ENCODE measurements at regions not wholly inside any gene's neighbourhood (a gene's known extent, or its start where the extent isn't known, plus 50 kb on each side); places are given as distances from the start of the nearest gene placed in this dataset.

DNA sequence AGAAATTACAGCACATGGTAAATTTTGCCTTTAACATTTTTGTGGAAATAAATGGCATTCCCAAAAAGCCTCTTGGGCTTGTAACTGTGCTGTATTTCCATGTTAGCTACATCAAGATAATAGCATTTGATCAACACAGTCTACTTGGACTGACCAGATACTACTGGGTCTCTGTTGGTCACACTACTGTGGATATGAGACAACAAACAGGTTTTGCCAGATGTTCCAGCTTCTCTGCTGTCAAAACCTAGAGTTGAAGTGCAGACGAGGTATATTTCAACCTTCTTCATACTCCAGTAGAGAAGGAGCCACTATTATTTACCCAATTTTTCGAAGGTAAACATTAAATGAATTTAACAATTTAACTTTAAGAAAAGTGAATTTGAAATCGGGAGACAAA, 284.7 kb upstream of the CITED2 start (continued):
- TF ChIP-seq RBM15 (IDR thresholded peaks at IDR 0.05; ENCODE audit: insufficient read depth, low read length), result no peak
- no peak for TF ChIP-seq PHB (CRISPR knock-in tag; IDR thresholded peaks at IDR 0.05)

DNA sequence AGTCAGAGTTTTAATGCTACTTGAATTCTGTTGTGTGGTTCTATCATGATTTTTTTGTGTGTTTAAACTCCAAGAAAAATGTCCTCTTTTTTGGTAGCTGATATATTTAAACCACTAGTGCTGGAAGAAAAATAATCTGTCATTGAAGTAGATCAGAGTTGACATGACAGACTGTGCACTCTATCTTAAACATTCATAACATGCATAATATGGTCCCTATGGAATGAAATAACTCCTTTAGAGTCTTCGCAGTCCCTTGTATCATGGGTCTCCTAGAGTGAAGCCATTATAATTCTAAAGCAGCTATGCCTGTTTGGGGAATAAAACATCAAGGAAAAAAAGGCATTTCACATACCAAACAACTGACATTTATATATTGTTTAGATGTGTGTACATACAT, 282.7 kb upstream of the CITED2 start:
- intact Hi-C loops (cut with micrococcal nuclease), result loop anchor here (5.0 kb wide), 1 partner anchor 270 kb away; no protein-coding TSS in a partner anchor
- no peak for FAIRE-seq

More for the DNA sequence above, 282.7 kb upstream of the CITED2 start:
- no peaks in the 10 kb centered on the region for H3K36me3 ChIP-seq (ENCODE audit: control insufficient read depth, insufficient read depth, low read length)
- no TSS peak for BruUV-seq (replicated peaks)
- no peak overlapping the region for H2AFZ ChIP-seq (ENCODE audit: low read depth, low read length)
- ChIA-PET CTCF (ENCODE audit: low intra/inter-chr PET ratio) (no interaction called here), POLR2A (interaction anchor here (0.9 to 1.8 kb wide), 2 partner anchors 28 to 282 kb away, joined by 3 to 7 read pairs; partner anchors contain the start of gene CITED2)
- no peak for ATAC-seq
- H3K9ac ChIP-seq (ENCODE audit: insufficient read depth in 1 of 2, low read depth in 2 of 2, low read length in 2 of 2), result no peak overlapping the region
- in situ Hi-C loops (cut with MboI), result no loop called here
- H3K4me3 ChIP-seq, result no peak overlapping the region
- H3K27me3 ChIP-seq (ENCODE audit: control insufficient read depth in 2 of 2, insufficient read depth in 2 of 2, low read length in 2 of 2), result no peaks in the 10 kb centered on the region
- peaks cover 0 to 5% of the 10 kb centered on the region in 2 experiments; a peak in 3 of 5 replicates for H3K4me1 ChIP-seq (replicated peaks in 1 of 2; ENCODE audit: control insufficient read depth in 2 of 2, insufficient read depth in 2 of 2, low read length in 2 of 2)
- H3K79me2 ChIP-seq (ENCODE audit: control insufficient read depth, insufficient read depth, low read length), result no peaks in the 10 kb centered on the region
- H3K9me1 ChIP-seq (ENCODE audit: control insufficient read depth, insufficient read depth, low read length), result no peaks in the 10 kb centered on the region
- H3K4me2 ChIP-seq (ENCODE audit: insufficient read depth, low read length), result no peak overlapping the region
- WGBS (ENCODE audit: insufficient coverage, low coverage, missing lambda C conversion rate), result 100% methylated on average over 1 of the region's 1 CpG
- no peak for TF ChIP-seq HCFC1 (IDR thresholded peaks at IDR 0.05; ENCODE audit: low read depth, low read length)
- no peak for TF ChIP-seq KLF13 (tag; IDR thresholded peaks at IDR 0.05; ENCODE audit: borderline replicate concordance, low read depth)
- TF ChIP-seq ZNF584 (CRISPR knock-in tag; IDR thresholded peaks at IDR 0.05; ENCODE audit: low read depth), result no peak
- TF ChIP-seq ZFPM2 (CRISPR knock-in tag; IDR thresholded peaks at IDR 0.05), result no peak
- TF ChIP-seq, protein P1, sequence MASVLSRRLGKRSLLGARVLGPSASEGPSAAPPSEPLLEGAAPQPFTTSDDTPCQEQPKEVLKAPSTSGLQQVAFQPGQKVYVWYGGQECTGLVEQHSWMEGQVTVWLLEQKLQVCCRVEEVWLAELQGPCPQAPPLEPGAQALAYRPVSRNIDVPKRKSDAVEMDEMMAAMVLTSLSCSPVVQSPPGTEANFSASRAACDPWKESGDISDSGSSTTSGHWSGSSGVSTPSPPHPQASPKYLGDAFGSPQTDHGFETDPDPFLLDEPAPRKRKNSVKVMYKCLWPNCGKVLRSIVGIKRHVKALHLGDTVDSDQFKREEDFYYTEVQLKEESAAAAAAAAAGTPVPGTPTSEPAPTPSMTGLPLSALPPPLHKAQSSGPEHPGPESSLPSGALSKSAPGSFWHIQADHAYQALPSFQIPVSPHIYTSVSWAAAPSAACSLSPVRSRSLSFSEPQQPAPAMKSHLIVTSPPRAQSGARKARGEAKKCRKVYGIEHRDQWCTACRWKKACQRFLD (CRISPR knock-in tag; IDR thresholded peaks at IDR 0.05), result no peak
- no peak for TF ChIP-seq PML (IDR thresholded peaks at IDR 0.05; ENCODE audit: low read length)
- no peak for TF ChIP-seq ZNF23 (CRISPR knock-in tag; IDR thresholded peaks at IDR 0.05)
- TF ChIP-seq GABPB2 (CRISPR knock-in tag; conservative IDR thresholded peaks at IDR 0.05), result no peak
- no peak for TF ChIP-seq ZBTB7A (IDR thresholded peaks at IDR 0.05; ENCODE audit: borderline replicate concordance, control insufficient read depth, low read depth, low read length)
- TF ChIP-seq, protein P2, sequence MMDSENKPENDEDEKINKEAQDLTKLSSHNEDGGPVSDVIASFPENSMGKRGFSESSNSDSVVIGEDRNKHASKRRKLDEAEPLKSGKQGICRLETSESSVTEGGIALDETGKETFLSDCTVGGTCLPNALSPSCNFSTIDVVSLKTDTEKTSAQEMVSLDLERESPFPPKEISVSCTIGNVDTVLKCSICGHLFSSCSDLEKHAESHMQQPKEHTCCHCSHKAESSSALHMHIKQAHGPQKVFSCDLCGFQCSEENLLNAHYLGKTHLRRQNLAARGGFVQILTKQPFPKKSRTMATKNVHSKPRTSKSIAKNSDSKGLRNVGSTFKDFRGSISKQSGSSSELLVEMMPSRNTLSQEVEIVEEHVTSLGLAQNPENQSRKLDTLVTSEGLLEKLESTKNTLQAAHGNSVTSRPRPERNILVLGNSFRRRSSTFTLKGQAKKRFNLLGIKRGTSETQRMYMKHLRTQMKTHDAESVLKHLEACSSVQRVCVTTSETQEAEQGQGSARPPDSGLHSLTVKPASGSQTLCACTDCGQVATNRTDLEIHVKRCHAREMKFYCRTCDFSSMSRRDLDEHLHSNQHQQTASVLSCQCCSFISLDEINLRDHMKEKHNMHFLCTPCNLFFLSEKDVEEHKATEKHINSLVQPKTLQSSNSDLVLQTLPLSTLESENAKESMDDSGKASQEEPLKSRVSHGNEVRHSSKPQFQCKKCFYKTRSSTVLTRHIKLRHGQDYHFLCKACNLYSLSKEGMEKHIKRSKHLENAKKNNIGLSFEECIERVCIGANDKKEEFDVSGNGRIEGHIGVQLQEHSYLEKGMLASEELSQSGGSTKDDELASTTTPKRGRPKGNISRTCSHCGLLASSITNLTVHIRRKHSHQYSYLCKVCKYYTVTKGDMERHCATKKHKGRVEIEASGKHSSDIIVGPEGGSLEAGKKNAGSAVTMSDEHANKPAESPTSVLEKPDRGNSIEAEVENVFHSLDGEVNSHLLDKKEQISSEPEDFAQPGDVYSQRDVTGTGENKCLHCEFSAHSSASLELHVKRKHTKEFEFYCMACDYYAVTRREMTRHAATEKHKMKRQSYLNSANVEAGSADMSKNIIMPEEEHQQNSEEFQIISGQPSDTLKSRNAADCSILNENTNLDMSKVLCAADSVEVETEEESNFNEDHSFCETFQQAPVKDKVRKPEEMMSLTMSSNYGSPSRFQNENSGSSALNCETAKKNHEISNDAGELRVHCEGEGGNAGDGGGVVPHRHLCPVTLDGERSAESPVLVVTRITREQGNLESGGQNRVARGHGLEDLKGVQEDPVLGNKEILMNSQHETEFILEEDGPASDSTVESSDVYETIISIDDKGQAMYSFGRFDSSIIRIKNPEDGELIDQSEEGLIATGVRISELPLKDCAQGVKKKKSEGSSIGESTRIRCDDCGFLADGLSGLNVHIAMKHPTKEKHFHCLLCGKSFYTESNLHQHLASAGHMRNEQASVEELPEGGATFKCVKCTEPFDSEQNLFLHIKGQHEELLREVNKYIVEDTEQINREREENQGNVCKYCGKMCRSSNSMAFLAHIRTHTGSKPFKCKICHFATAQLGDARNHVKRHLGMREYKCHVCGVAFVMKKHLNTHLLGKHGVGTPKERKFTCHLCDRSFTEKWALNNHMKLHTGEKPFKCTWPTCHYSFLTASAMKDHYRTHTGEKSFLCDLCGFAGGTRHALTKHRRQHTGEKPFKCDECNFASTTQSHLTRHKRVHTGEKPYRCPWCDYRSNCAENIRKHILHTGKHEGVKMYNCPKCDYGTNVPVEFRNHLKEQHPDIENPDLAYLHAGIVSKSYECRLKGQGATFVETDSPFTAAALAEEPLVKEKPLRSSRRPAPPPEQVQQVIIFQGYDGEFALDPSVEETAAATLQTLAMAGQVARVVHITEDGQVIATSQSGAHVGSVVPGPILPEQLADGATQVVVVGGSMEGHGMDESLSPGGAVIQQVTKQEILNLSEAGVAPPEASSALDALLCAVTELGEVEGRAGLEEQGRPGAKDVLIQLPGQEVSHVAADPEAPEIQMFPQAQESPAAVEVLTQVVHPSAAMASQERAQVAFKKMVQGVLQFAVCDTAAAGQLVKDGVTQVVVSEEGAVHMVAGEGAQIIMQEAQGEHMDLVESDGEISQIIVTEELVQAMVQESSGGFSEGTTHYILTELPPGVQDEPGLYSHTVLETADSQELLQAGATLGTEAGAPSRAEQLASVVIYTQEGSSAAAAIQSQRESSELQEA (IDR thresholded peaks at IDR 0.05; ENCODE audit: low read depth), result no peak
- no peaks in the 10 kb centered on the region for H4K20me1 ChIP-seq (replicated peaks; ENCODE audit: control insufficient read depth, insufficient read depth, low read length)
- H3K27ac ChIP-seq (ENCODE audit: extremely low read depth, low read depth, low read length), result no peak overlapping the region
- H3K9me3 ChIP-seq (replicated peaks; ENCODE audit: control insufficient read depth, insufficient read depth, low read depth, low read length), result no peaks in the 10 kb centered on the region
- no peak for DNase-seq (ENCODE audit: extremely low read depth in 1 of 4, low spot score in 3 of 4)

Measured in K562 (cell line).